MV-4-11 (cell line): ENCODE measurements at regions not wholly inside any gene's neighbourhood (a gene's known extent, or its start where the extent isn't known, plus 50 kb on each side); places are given as distances from the start of the nearest gene placed in this dataset.

Source experiments
- DNase-seq: peaks from one replicate; lab custom pipeline; 2025; lab: John Stamatoyannopoulos, UW

DNA sequence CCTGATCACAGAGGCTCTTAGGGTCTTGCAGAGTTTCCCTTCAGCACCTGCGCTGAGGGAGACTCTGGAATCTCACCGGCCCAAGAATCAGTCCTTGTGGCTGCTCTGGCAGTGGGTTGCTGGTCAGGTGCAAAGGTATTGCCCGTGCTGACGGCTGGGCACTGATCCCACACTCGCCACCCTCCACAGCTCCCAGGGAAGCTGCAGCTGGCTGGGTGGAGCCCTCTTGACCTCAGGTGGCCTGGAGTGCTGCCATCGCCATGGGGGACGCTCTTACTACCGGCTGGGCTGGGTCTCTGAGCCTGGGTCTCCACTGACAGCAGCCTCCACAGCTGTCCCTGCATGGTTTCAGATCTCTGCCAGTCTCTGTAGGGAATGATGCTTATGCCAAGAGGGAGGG, 52.6 kb upstream of the EPHB3 start:
- no peak for DNase-seq

DNA sequence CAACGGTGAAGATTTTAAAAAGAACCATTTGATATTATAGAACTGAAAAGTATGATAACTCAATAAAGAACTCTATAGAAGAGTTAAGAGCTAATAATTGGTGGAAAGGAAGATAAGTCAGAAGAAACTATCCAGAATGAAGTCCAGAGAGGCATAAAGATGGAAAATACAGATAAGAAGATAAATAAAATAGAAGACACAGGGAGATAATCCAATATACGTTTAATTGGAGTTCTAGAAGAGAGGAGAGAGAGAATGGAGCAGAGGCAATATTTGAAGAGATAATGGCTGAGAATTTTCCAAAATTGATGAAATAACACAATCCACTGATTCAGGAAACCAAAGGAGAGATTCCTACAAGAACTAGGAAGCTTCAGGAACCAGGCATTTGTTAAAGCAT, 49.8 kb upstream of the EPHB3 start:
- no peak for DNase-seq
